Sigmoid colon (tissue), 4 donors: ENCODE measurements at regions not wholly inside any gene's neighbourhood (a gene's known extent, or its start where the extent isn't known, plus 50 kb on each side); places are given as distances from the start of the nearest gene placed in this dataset.

Experiments
- EP300 ChIP-seq, 4 donors: sonication (generic); formaldehyde crosslinking; IDR thresholded peaks; one replicate each; pipeline ENCODE4 v1.6.1; 2017; ENCODE audit warnings: antibody characterized with exemption in 4 of 4
- POLR2AphosphoS5 ChIP-seq, 4 donors: sonication (generic); formaldehyde crosslinking; IDR thresholded peaks; one replicate each; pipeline ENCODE4 v1.6.1; 2017; ENCODE audit warnings: antibody characterized with exemption in 4 of 4
- TF ChIP-seq, protein P1 (sequence below), 4 experiments: fragments of 450-650 bp in 3 of 4; fragments of 200-600 bp in 1 of 4; IDR thresholded peaks; one replicate each; pipeline ENCODE4 v1.5.1; 2016 to 2019; ENCODE audit warnings: antibody characterized with exemption in 4 of 4, mild to moderate bottlenecking in 3 of 4, moderate library complexity in 2 of 4

DNA sequence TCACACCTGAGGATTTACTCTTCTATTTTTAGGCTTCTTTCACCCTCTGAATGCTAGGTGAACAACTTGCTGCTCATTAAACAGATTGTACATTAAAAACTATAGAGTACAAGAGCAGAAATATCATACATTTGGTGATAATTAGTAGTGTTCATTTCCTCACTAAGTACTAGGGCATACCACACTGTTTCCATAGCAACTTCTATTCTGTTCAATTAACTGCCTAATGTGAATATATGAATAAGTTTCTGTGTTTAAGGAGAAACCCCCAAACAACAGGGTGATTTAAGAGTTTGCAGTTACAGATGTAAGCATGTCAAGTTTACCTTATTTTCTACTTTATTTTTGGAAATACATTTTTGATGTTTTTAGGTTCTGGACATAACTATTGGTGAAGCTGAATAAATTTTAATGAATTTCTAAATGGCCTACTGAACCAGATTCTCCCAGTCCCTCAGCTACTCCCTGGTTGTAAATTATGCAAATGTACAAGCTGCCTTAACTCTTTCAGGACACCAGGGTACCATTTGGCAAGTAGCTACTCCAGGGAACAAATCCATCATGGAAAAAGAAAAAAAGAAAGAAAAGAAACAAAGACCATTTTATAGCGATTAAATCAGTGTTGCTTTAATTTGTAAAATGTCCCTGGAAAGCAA lies 199.8 kb upstream of the NAV3 start:
- TF ChIP-seq EP300 (IDR thresholded peaks at IDR 0.05) (no peak), POLR2AphosphoS5 (IDR thresholded peaks at IDR 0.05) (no peak)
- TF ChIP-seq, protein P1, sequence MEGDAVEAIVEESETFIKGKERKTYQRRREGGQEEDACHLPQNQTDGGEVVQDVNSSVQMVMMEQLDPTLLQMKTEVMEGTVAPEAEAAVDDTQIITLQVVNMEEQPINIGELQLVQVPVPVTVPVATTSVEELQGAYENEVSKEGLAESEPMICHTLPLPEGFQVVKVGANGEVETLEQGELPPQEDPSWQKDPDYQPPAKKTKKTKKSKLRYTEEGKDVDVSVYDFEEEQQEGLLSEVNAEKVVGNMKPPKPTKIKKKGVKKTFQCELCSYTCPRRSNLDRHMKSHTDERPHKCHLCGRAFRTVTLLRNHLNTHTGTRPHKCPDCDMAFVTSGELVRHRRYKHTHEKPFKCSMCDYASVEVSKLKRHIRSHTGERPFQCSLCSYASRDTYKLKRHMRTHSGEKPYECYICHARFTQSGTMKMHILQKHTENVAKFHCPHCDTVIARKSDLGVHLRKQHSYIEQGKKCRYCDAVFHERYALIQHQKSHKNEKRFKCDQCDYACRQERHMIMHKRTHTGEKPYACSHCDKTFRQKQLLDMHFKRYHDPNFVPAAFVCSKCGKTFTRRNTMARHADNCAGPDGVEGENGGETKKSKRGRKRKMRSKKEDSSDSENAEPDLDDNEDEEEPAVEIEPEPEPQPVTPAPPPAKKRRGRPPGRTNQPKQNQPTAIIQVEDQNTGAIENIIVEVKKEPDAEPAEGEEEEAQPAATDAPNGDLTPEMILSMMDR (IDR thresholded peaks at IDR 0.05) = no peak
